ENCODE measurements at regions not wholly inside any gene's neighbourhood (a gene's known extent, or its start where the extent isn't known, plus 50 kb on each side); places are given as distances from the start of the nearest gene placed in this dataset.
"Not testable (repeated sequence)": the region's sequence is repeated elsewhere in the genome, so short reads cannot be mapped to it uniquely, and the experiment has no call there.

GRCh38 chr1:166488327-166488726 lies 321.5 kb upstream of the FAM78B start:
- no peak for DNase-seq (ENCODE audit: low spot score)
- ATAC-seq = no peak

DNA sequence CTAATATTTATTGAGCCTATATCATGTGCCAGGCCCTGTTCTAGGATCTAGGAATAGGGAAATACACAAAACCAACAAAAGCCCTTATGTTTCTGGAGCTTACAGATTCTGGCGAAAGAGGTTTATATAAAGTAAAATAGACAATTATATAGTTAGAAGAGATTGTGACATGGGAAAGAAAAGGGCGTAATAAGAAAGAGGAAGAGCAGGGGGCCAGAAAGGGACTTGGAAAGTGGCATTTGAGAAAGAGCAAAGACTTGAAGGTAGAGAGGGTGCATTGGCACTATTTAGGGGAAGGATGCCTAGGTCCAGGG lies 322.5 kb upstream of the FAM78B start:
- no peak for ATAC-seq
- no peak for DNase-seq (ENCODE audit: low spot score)

DNA sequence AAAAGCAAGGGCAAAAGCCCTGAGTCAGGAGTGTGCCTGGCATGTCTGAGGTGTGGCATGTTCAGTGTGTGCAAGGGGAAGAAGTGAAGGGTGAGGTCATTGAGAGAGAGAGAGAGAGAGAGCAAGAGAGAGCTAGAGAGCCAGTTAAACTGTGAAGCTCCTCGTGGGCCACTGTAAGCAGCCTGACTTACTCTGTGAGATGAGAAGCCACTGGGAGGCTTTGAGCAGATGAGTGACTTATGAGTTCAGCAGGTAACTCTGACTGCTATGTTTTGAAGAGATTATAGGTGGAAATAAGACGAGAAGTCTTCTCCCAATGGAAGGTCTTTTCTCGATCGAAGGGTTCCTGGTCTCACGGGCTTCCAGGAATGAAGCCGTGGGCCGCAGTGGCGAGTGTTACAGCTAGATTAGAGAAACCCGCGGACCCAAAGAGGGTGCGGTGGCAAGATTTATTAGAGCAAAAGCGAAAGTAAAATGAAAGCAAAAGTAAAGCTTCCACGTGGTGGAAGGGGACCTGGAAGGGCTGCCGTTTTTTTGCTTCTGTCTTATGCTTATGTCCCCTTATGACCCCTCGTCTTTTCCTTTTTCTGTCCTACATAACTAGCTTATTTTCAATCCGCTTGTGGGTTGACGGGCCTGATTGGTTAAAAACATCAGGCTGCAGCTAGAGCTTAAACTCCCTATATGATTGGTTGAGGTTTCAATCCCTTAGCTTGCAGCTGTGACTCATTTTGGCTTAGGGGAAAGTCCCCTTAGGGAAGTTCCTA lies 323.1 kb upstream of the FAM78B start:
- DNase-seq (ENCODE audit: low spot score) (no peak), ATAC-seq (peak; percentile 87)

DNA sequence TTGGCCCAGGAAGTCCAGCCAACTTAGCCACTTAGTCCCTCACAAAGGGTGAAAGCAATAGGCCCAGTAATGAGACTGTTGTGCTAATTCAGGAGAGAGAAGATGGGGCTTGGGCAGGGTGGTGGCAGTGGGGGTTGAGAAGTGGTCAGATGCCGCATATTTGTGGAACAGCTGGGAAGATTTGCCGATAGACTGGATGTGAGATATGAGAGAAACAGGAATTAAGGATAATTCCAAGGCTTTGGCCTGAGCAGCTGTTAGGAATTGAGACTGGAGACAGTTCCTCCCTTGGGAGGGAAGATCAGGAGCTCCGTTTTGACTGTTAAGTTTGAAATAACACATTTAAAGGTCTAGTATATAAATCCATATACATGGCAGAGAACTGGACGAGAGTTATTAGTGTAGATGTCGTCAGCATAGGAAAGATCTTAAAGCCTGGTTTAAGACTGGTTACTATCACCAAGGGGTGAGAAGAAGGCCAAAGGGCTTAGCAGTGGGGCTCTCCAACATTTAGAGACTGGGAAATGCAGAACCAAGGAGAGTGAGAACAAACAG lies 323.7 kb upstream of the FAM78B start:
- ATAC-seq (no peak), DNase-seq (ENCODE audit: low spot score) (no peak)

DNA sequence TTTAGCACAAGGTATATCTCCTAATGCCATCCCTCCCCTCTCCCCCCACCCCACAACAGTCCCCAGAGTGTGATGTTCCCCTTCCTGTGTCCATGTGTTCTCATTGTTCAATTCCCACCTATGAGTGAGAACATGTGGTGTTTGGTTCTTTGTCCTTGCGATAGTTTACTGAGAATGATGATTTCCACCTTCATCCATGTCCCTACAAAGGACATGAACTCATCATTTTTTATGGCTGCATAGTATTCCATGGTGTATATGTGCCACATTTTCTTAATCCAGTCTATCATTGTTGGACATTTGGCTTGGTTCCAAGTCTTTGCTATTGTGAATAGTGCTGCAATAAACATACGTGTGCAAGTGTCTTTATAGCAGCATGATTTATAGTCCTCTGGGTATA lies 327.0 kb upstream of the FAM78B start:
- not testable (repeated sequence) for ATAC-seq; DNase-seq (ENCODE audit: low spot score)

GRCh38 chr1:166507347-166507746 lies 331.9 kb upstream of the POGK start:
- DNase-seq (ENCODE audit: low spot score) (no peak), ATAC-seq (no peak)

DNA sequence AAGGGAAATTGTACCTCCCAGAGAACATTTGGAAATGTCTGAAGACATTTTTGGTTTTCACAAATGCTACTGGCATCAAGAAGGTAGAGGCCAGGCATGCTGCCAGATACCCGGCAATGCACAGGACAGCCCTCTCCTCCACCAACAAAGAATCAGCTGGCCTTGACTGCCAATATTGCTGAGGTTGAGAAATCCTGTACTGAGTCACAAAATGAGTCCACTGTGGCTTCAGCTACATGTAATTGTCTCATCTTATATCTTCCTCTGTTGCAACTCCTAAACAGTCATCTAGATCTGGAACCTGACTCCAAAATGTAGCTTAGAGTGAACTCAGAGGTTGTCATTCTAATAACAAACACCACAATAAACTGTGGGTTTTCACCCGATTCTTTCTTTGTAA lies 327.5 kb upstream of the POGK start:
- DNase-seq (ENCODE audit: low spot score) = no peak
- no peak for ATAC-seq

DNA sequence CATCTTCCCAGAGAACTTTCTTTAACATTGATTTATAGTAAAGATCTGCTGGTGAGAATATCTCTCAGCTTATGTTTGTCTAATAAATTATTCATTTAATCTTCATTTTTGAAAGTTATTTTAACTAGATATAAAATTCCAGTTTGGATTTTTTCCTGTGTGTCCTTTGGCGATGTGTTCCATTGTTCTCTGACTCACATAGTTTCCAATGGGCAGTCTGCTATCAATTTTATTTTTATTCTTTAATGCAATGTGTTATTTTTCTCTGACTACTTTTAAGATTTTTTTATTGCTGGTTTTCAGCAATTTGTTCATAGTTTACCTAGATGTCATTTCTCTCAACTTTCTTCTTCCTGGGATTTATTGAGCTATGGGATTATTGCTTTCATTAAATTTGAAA lies 325.2 kb upstream of the POGK start:
- DNase-seq (ENCODE audit: low spot score) (no peak), ATAC-seq (no peak)

GRCh38 chr1:166527752-166528151 lies 311.5 kb upstream of the POGK start:
- DNase-seq (ENCODE audit: low spot score) = no peak
- ATAC-seq = no peak

- no peak for ATAC-seq
Measured at GRCh38 chr1:166538646-166539045, 300.6 kb upstream of the POGK start.

DNA sequence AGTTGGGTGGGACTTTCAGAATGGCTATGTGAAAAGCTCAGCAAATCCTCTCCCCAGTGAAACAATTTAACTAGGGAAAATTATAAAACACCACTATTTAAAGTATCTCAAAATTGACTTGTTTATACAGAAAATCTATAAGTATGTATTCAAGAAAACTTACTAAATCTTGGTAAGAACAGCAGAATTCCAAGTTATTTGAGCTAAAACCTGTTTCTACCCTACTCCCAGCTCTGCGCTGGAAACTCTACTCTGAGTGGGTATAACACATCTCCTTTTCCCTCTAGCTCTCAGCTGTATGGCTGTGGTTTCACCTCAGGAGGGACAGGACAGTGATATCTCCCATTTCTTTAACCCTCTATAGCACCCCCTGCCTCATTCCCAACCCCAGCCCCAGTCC lies 295.2 kb upstream of the POGK start:
- ATAC-seq (no peak), DNase-seq (ENCODE audit: low spot score) (no peak)

More at GRCh38 chr1:166538646-166539045, 300.6 kb upstream of the POGK start:
- no peak for DNase-seq (ENCODE audit: low spot score)

DNA sequence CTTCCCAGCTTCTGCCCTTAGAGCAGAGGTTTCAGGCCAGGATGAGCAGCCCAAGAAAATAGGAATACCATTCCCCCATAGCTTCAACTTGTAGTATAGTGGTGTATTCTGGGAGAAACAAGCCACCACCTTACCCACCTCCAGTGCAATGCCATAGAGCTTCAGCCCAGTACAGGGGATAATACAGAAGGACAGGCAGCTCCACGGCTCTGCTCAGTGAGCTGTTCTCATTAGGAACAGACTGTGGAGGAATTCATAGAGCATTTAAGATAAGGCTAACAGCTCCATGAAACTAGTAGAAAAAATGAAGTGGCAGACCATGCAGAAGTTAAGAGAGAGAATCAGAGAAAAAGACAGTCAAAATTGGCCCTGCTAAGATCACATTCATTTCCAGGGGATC lies 294.7 kb upstream of the POGK start:
- ATAC-seq (no peak), DNase-seq (ENCODE audit: low spot score) (no peak)

GRCh38 chr1:166552706-166553105 lies 286.6 kb upstream of the POGK start:
- DNase-seq (ENCODE audit: low spot score) (no peak), ATAC-seq (no peak)

DNA sequence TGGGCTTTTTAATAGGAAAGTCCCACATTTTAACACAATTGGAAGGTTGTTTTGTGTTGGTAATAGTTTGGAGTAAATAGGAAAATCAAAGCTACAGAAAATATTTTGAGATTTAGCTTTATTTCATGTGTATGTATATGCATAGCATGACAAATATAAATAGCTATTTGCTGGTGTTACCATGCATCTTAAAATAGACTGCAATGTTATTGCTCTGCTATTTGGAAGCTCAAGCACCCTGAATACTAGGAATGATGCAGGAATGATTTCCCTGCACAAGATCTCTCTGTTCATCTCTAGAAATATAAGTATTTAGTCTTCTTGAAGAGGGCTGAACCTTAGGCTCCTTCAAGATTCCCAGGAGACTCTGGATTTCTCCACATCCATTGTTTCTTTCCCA lies 268.3 kb upstream of the POGK start:
- no peak for DNase-seq (ENCODE audit: low spot score)
- no peak for ATAC-seq

GRCh38 chr1:166573199-166573598 lies 266.1 kb upstream of the POGK start:
- DNase-seq (ENCODE audit: low spot score) (no peak), ATAC-seq (no peak)

- ATAC-seq = no peak
- DNase-seq (ENCODE audit: low spot score) = no peak
Measured at GRCh38 chr1:166579557-166580501, 259.4 kb upstream of the POGK start.

- ATAC-seq (no peak), DNase-seq (ENCODE audit: low spot score) (no peak)
Measured at GRCh38 chr1:166588741-166589140, 250.5 kb upstream of the POGK start.

DNA sequence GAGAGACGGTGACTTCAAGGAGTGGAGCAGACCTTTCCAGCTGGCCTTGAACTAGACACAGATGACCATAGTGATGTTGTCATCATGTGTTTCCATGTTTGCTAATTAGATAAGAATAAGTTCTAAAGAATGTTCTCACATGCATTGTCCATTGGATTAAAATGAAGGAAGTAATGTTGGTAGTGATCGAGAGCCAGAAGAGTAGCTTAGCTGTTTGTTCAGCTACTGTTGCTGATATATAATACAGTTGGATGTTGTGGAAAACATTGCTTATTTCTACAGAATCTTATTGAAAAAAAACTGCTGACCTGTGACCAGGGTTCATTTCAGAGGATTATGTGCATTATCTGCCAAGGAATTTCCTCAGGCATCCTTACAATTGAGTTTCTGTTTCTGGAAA lies 249.1 kb upstream of the POGK start:
- no peak for DNase-seq (ENCODE audit: low spot score)
- ATAC-seq = no peak

DNA sequence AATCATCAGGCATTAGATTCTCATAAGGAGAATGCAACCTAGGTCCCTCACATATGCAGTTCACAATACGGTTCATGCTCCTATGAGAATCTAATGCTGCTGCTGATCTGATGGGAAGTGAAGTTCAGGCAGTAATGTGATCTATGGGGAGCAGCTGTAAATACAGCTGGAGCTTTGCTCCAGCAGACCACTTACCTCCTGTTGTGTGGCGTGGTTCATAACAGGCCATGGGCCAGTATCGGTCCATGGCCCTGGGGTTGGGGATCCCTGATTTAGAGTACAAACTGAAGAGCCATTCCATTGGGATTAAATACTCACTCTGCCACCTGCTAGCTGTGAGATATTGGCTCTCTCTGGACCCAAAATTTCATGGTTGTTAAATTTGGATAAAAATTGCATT lies 244.6 kb upstream of the POGK start:
- ATAC-seq = no peak
- DNase-seq (ENCODE audit: low spot score) = no peak

- DNase-seq (ENCODE audit: low spot score) = no peak
- no peak for ATAC-seq
Measured at GRCh38 chr1:166597516-166597915, 241.8 kb upstream of the POGK start.

DNA sequence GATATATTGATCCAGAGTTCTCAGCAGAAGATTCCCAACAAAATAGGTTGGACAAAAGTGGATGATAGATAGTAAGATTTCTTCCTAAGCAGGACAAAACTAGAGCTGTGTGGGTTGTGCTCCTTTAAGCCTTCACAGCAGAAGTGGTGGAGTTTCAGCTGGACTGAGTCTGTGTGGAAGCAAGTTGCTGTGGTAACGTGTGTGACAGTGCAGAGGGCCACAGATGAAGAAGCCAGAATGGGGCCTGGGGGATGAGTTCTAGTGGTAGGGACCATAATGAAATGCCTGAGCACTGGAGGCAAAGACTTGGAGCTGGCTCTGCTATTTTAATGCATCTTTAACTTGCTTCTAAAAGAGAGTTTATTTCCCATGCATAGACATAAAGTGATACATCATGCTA lies 238.7 kb upstream of the POGK start:
- ATAC-seq = no peak

DNA sequence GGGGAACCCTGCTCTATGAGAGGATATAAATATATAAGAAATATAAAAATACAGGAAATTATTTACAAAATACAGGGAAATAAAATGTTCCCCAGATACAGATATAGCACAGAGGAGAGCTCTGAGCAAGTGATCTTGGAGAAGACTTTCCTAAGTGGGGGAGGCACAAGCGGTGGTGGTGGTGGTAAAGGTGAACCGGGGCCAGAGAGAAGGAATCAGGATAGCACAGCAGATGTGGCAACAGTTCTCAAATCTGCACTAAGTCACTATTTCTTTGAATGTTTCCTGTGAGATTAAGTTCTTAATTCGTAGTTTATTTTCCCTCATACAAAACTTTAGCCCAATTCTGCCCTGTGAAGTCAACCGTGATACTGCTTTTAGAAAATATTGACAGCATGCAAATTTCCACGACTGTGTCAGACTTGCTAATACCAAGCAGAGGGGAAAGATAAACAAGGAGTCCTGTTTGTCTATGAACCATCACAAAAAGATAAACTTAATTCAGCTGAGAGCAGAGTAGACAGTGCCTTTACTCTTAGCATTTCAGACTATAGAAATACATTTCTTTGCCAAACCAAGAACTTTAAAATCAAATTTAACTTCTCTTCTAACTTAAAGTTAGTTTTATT lies 237.5 kb upstream of the POGK start:
- DNase-seq (ENCODE audit: low spot score) (no peak), ATAC-seq (no peak)

More for the DNA sequence above, 238.7 kb upstream of the POGK start:
- DNase-seq (ENCODE audit: low spot score) = no peak

Measured in left lobe of liver (tissue), 2 donors.